Middle frontal gyrus (tissue), 1 donor: ENCODE measurements at regions not wholly inside any gene's neighbourhood (a gene's known extent, or its start where the extent isn't known, plus 50 kb on each side); places are given as distances from the start of the nearest gene placed in this dataset.

Experiments used
- DNase-seq: peaks from one replicate; pipeline ENCODE4 v3.0.0-alpha.2; 2015; ENCODE audit warnings: low spot score; ENCODE audit errors: extremely low spot score

DNA sequence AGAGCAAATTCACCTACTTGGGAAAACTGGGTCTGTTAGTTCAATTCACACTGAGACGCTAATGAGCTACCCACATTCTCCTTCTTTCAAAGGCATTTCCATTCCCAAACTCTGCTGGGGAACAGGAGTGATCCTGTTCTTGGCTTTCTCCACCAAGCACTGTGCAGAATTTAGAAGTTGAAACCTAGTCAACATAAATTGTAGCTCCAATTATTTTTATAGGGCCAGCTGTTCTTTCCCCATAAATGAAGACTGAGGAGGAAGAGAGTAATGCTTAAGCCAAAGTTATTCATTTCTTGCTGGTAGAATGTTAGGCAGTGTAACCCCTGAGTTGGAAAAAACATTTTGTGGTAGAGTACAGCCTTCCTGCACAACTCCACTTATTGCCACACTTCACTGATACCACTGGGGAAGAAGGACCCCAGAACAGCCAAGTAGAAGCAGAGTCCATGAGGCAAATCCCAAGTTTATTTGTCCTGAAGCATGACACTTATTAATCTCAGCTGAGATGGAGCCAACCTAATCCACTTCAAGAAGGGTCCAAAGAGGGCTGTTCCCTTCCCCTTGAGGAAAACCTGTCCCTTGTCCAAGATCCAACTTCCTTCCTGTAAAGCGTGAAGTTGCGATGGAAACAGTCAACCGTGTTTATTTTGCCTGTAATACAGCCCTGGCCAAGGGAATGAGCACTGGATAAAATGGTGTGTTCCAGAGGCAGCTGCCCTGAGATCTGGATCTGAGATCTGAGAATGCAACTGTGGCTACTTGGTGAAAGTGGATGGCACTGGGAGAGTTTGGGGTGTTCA, 151.8 kb downstream of the TBX5 start:
- peak; percentile 9 for DNase-seq

DNA sequence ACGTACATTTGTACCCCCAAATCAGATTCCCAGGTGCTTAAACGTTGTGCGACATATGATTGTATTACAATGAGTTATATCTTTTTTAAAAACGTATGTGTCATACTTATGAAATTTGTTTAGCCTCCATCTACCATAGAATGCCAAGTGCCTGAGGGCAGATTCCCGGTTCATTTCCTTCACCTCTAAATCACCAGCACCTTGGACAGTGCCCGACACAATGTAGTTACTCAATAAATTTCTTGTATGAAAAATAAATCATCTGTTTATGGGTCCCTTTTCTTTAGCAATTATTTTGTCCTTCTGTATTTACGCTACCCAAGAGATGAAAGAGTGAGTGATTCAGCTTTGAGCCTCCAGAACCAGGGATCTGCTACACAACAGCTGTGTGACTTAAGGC, 157.4 kb downstream of the TBX5 start:
- DNase-seq = no peak

DNA sequence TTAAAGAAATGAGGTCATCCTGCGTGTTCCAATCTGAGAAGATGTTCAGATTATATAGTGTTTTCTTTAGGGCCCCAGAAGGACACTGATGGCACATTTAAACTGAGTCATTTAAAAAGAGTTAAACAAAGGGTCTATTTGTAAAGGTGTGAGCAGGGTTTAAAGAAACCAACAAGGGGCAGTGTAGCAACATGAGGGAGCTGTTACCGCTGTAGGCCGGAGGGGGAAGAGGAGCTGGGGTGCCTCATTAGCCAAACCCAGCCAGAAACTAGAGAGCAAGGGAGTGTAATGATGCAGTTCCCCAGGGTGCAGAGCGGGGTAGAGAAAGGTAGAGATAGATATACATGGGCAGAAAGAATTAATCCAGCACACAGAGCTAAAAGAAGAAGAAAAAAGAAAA, 160.4 kb downstream of the TBX5 start:
- no peak for DNase-seq

DNA sequence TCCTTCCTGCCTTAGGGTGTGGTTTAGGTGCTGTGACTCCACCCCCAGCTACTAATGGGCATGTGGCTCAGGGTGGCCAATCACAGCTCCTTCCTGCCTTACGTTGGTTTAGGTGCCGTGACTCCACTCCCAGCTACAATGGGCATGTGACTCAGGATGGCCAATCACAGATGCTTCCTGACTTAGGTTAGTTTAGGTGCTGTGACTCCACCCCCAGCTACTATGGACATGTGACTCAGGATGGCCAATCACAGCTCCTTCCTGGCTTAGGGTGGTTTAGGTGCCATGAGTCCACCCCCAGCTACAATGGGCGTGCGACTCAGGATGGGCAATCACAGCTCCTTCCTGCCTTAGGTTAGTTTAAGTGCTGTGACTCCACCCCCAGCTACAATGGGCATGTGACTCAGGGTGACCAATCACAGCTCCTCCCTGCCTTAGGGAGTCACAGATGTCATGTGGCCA, 163.9 kb downstream of the TBX5 start:
- no peak for DNase-seq

DNA sequence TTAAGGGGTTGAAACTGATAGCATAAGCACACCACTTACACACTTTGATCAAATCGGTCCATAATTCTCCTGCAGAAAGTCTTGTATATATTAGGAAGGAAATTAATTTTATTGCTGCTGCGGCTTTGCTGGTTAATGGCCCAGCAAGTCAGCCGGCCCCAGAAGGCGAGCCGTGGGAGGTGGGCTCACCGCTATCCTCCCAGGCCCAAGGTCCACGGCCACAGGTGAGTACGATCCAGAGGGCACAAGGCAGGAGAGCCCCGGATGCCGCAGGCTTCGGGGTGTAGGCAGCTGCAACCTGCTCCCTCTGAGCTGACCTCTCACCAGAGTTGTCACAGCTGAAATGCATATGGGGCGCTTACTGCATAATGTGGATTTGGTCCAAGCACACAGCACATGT, 165.7 kb downstream of the TBX5 start:
- DNase-seq = no peak

DNA sequence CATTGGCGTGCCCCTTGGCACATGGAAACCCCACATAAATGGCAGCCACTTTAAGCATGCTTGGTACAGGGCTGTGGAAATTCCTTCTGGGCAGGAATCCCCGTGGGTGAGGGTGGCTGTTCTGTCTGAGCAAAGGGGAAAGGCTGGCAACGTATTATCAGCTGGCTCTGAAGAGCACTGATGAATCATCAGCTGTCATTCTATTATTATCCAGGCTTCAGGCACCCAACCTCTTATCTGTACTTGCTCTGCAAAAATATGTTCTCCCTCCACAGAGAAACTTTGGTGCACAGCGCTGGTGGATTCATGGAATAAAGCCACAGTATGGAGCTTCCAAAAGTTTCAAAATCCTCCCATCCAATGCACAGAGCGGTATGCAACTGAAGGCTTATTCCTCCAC, 167.1 kb downstream of the TBX5 start:
- no peak for DNase-seq

DNA sequence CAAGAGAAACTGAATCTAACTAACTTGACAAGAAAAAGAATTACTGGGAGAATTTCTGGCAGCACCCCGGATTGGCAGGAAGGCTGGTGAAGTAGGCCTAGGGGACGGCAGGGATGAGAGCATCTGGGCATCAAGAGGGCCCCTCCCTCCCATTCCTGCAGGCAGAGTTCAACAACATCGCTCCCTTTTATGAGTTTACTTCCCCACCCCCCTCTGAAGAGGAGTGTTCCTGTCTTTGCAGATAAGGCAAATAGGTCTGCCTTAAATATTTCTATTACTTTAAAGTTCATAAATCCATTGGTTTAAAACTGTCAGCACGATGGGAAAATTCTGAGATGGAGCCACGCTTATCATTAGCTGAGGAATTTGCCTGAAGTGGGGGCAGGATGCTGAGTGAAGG, 168.7 kb downstream of the TBX5 start:
- no peak for DNase-seq

DNA sequence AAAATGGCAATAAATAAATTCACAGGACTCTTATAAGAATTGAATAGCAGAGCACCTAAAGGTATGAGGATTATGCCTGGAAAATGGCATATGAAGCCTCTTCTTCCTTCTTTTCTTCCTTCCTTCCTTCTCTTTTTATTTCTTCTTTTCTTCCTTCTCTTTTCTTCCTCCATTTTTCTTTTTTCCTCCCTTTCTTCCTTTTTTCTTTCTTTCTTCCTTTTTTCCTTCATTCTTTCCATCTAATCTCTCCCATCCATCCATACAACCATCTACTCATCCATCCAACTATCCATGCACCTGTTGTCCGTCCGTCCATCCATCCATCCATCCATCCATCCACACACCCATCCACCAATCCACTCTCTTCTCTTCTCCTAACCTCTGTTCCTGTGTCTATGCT, 173.8 kb downstream of the TBX5 start:
- DNase-seq = no peak

DNA sequence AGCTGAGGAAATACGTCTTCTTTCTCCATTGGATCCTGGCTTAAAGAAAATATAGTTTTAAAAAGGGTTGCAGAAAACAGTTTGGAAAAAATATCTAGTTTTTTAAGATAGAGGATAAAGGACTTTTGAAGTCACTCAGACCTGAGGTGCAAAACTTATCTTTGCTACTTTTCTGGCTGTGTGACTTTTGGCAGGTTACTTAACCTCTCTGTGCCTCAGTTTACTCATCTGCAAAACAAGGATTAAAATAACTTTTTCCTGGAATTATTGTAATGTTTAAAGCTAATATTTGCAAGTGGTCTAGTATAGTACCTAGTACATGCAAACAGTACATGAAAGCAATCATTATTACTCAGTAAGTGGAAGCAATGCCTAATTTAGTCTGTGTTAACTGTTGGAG, 176.8 kb downstream of the TBX5 start:
- DNase-seq = no peak

DNA sequence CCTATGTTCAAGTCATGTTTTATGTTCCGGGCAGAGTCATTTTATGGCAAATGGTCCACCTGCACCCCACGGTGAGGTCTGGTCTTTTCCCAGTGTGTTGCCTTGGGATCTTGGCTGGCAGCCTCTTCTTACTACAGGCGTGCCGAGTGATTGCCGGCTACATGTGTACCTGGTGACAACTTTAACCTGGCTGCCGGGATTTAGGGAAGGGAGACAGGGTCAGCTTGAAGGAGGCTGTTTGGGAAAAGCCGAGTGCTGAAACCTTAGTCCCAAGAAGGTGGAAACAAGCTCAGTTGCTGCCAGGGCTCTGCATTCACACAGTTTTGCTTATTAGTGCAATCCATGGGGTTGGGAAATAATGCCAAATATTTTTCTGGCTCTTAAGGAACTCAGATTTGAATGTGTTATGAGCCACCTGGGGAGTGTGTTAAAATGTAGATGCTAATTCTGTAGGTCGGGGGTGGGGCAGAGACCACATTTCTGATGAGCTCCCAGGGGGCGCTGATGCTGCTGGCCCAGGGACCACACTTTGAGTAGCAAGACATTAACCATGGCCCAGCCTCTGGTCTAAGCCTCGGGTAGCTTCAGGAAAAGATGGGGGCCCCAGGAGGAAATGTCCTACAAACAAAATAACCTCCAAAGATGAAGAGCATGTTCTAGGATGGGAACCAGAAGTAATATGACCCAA, 179.6 kb downstream of the TBX5 start:
- DNase-seq = no peak

DNA sequence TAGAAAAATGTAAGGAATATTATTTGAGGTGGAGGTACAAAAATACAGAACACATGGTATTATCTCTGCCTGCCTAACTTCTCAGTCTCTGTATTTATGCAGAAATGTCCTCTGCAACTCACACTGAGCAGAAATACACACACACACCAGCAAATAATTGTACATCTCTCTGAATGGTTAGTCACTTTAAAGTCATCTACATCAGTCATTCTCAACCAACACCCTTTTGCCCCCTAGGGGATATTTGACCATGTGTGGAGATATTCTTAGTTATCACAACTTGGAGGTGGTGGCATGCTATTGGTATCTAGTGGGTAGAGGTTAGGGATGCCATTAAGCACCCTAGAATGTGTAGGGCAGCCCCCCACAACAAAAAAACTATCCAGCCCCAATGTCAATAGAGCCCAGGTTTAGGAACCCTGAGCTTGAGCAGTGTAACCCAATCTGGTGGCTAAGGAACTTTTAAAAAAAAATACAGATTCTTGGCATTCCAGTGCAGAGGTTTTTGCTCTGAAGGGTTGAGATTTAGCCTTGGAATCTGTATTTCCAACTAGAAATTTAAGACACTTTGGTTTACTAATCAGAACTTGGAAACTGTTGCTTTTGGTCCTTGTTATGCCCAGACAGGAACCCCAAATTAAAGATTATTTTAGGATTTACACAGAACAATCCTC, 183.8 kb downstream of the TBX5 start:
- no peak for DNase-seq

DNA sequence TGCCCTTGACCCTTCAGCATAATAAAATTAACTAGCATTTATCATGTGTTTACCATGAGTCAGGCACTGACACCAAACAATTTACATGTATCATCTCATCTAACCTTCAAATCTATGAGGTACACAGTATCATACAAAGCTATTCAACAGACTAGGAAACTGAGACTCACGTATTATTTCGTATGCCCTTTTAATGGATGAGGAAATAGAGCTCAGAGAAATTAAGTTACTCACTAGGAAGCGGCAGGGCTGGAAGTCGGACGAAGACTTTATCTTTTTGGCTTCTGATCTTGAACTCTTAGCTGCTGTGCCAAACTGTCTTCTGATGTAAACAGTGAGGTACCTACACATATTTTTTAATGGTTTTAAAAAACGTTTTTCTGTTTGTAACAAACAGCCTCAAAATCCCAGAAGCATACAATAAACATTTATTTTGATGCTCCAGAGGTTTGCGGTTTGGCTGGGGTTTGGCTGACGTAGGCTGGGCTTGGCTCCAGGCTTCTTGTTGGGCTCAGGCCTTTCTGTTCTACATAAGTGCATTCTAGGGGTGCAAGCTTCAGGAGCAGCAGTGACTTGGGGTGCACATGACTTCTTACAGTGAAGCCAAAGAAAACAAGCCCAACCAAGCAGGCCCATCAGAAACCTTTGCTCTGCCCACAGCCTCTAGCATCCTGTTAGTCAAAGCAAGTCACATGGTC, 184.7 kb downstream of the TBX5 start:
- DNase-seq = no peak

DNA sequence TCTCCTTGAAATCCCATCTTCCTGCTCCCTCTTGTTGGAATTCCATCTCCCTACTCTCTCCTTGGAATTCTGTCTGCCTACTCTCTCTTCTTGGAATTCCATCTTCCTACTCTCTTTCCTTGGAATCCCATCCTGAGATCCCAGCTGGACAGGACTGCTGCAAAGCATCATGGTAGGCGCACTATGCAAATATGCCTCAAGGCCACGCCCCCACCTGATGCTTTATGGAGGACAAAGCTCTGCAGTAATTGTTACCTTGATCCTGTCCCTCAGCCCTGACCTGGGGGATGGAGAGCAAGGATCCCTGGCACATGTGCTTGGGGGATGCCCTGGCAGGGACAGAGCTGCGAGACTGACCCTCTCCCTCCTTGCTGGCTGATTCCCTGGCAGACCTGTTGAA, 185.6 kb downstream of the TBX5 start:
- DNase-seq = no peak

DNA sequence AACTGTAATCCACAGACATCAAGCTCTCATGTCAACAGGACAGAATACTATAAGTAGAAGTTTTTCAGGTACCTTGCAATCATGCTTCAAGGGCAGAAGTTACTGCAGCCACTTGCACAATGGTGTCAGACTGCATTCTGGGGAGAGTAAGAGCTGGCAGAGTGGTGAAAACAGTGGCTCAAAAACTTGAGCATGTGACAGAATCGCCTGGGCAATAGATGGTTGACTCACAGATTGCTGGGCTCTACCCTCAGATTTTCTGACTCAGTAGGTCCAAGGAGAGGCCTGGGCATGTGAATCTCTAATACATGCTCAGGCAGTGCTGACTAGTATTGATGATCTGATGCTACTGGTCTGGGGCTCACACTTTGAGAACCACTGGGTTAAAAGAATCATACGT, 187.8 kb downstream of the TBX5 start:
- DNase-seq = no peak

DNA sequence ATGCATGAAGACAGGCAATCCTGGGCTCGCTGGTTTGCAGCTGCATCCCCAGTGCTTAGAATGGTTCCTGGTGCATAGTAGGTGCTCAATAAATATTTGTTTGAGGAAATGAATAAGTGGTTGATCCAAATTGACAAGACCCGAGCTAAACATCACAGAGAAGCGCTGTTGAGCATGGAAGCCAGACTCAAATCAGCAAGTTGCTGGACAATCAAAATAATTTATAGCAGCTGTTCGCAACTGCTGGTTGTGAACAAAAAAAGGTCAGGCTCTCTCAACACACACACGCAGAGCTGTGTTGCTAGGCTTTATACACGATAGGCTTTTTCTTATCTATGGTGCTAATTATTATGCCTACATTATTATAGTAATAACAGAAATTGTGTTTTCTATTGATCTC, 190.2 kb downstream of the TBX5 start:
- no peak for DNase-seq

DNA sequence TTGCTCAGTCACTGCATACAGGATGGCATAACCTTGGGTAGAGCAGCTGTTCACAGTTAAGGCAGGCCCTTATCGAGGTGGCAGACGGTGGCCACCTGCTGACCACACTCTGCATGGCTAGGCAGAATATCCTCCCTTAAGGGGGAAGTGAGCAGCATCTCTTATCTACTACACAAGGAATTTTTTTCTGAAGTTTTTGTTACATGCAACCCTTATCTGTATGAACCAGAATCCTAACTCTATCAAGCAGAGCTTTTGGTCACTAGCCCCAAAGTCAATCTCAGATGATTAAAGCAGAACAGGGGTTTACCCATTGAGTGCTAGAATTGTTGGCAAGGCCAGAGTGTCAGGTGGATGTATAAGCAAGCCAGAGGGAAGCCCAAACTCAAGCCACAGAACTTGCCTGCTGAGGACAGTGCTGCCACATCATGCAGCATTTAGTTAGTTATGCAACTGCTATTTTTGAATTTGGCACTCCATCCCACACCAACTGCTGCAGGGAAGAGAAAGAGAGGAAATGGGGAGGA, 192.8 kb downstream of the TBX5 start:
- DNase-seq = peak; percentile 44

DNA sequence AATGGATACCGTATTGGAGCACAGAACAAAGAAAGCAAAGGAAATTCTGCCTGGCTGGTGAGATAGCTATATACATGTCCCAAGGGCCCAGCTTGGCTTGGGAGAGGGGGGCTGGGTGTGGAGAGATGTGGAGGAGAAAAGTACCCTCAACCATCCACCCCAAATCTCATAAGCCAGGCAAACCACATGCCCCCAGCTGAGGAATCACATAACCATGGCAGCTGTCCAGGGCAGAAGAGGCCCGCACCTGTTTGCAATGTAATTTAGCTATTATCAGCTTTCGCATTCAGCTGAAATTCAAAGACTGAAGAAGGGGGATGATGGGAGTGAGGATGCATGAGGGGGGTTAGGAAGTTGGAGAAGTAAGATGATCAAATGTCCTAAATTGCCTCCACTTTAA, 196.1 kb downstream of the TBX5 start:
- DNase-seq = no peak

DNA sequence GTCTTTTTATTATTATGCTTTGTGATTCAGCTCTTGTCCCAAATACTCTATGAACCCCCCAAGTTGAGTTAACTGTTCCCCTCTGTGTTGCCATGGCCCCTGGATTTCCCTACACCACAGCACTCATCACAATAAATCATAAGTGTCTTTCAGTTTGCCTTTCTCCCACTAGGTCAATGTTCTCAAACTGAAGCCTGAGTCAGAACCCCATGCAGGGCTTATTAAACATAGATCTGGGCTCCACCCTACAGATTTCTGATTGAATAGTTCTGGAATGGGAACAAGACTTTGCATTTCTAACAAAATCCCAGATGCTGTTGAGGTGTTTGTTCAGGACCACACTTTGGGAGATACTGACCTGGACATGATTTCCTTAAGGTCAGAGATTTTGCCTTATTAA, 199.4 kb downstream of the TBX5 start:
- no peak for DNase-seq

DNA sequence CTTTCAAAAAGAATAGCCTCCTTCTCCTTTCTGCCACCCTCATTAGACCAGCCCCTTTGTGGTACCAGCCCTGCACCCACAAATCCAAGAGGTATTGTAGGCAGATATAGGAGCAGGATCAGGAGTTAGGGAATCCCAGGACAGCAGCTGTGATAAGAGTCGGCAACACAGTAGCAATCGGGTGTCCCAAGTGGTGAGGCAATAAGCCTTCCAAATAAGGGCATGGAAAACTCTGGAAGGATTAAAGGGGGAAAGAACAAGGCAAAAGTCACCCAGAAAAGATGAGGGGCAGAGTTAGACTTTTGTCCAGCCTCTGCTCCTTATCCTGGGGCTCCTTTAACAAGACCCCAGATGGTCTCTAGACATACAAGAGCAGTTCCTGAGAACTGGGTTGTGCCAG, 204.2 kb downstream of the TBX5 start:
- no peak for DNase-seq

DNA sequence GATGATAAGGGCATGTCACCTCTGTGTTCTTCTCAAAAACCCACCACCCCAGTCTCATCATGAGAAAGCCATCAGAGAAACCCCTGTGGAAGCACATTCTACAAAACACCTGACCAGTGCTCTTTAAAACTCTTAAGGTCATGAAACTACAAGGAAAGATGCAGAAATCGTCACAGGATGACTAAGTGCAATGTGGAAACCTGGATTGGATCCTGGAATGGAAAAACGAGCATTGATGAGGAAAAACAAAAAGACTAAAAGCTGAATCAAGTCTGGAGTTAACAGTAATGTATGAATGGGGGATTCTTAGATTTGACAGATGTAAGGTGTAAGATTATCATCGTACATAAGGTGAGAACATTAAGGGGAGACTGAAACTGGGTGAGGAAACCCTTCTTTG, 211.0 kb downstream of the TBX5 start:
- no peak for DNase-seq

DNA sequence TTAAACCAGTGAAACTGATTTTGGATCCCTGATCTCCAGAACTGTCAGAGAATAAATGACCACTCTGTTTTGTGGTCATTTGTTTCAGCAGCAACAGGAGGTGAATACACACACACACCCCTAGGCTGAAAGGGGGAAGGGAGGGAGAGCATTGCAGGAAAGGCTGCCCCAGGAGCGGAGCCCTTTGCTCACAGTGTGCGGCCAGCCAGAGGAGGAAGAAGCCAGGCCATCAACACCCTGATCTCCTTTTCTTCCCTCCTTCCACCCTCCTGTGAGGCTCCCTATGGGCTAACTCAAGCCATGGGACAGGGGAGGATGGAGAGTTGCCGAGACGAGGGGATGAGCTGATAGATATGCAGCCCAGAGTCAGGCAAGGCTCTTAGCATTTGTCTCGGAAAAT, 211.9 kb downstream of the TBX5 start:
- DNase-seq = no peak

DNA sequence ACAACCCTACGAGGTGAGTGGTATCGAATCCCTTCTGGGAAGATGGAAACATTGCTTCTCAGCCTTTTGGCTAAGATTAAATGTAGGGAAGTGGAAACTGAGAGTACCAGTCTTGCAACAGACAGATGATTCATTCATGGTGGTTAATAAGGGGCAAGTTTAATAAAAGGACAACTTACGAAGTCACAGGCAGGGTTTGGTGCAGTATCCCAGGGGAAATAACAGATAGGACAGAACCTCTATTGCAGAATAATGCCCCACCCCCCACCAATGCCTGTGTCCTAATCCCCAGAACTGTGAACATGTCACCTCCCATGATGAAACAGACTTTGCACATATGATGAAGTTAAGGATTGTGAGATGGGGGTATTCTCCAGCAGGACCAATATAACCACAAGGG, 212.5 kb downstream of the TBX5 start:
- no peak for DNase-seq
